ENCODE measurements at regions not wholly inside any gene's neighbourhood (a gene's known extent, or its start where the extent isn't known, plus 50 kb on each side); places are given as distances from the start of the nearest gene placed in this dataset.
"Not testable (repeated sequence)": the region's sequence is repeated elsewhere in the genome, so short reads cannot be mapped to it uniquely, and the experiment has no call there.

GRCh38 chr7:84911077-84911476, 275.8 kb downstream of the SEMA3D start:
- no peak for DNase-seq
- ATAC-seq (replicated peaks in 1 of 2) = no peak
- no peaks in the 10 kb centered on the region for H3K4me1 Mint-ChIP-seq (ENCODE audit: low read depth)
- no peaks in the 10 kb centered on the region for H3K36me3 Mint-ChIP-seq (ENCODE audit: insufficient read depth in 2 of 2)
- H3K27me3 Mint-ChIP-seq (ENCODE audit: low read depth) = no peaks in the 10 kb centered on the region
- H3K9me3 Mint-ChIP-seq = no peaks in the 10 kb centered on the region
- H3K4me3 Mint-ChIP-seq = no peak overlapping the region
- H3K27ac Mint-ChIP-seq = no peak overlapping the region

GRCh38 chr7:84910322-84910721, 276.5 kb downstream of the SEMA3D start:
- H3K27ac Mint-ChIP-seq; ATAC-seq (replicated peaks in 1 of 2); DNase-seq; H3K27me3 Mint-ChIP-seq (ENCODE audit: low read depth); H3K36me3 Mint-ChIP-seq (ENCODE audit: insufficient read depth in 2 of 2); H3K9me3 Mint-ChIP-seq; H3K4me3 Mint-ChIP-seq; H3K4me1 Mint-ChIP-seq (ENCODE audit: low read depth): not testable (repeated sequence)

GRCh38 chr7:84908196-84908793, 278.6 kb downstream of the SEMA3D start:
- Mint-ChIP-seq H3K9me3 (peaks cover 0 to 2% of the 10 kb centered on the region in 2 donors), H3K27ac (no peak overlapping the region), H3K27me3 (ENCODE audit: low read depth) (no peaks in the 10 kb centered on the region), H3K4me1 (ENCODE audit: low read depth) (no peaks in the 10 kb centered on the region), H3K4me3 (no peak overlapping the region), H3K36me3 (ENCODE audit: insufficient read depth in 2 of 2) (no peaks in the 10 kb centered on the region)
- no peak for ATAC-seq (replicated peaks in 1 of 2)
- no peak for DNase-seq

- Mint-ChIP-seq H3K4me3 (no peak overlapping the region), H3K4me1 (ENCODE audit: low read depth) (no peaks in the 10 kb centered on the region), H3K36me3 (ENCODE audit: insufficient read depth in 2 of 2) (no peaks in the 10 kb centered on the region), H3K27me3 (ENCODE audit: low read depth) (no peaks in the 10 kb centered on the region), H3K27ac (no peak overlapping the region), H3K9me3 (peaks cover 1 to 6% of the 10 kb centered on the region in 2 donors)
- ATAC-seq (replicated peaks in 1 of 2) (no peak), DNase-seq (no peak)
Measured at GRCh38 chr7:84906889-84907288, 280.0 kb downstream of the SEMA3D start.

- no peaks in the 10 kb centered on the region for H3K36me3 Mint-ChIP-seq (ENCODE audit: insufficient read depth in 2 of 2)
- no peak overlapping the region for H3K27ac Mint-ChIP-seq
- H3K4me1 Mint-ChIP-seq (ENCODE audit: low read depth) = no peaks in the 10 kb centered on the region
- H3K9me3 Mint-ChIP-seq = peaks cover 1 to 6% of the 10 kb centered on the region in 2 donors
- no peaks in the 10 kb centered on the region for H3K27me3 Mint-ChIP-seq (ENCODE audit: low read depth)
- DNase-seq (no peak), ATAC-seq (replicated peaks in 1 of 2) (no peak)
- H3K4me3 Mint-ChIP-seq = no peak overlapping the region
Measured at GRCh38 chr7:84904561-84904960, 282.3 kb downstream of the SEMA3D start.

GRCh38 chr7:84901366-84901765, 285.5 kb downstream of the SEMA3D start:
- no peak for ATAC-seq (replicated peaks in 1 of 2)
- no peak overlapping the region for H3K27ac Mint-ChIP-seq
- no peaks in the 10 kb centered on the region for H3K4me1 Mint-ChIP-seq (ENCODE audit: low read depth)
- no peak for DNase-seq
- no peaks in the 10 kb centered on the region for H3K27me3 Mint-ChIP-seq (ENCODE audit: low read depth)
- H3K9me3 Mint-ChIP-seq = peaks cover 1 to 6% of the 10 kb centered on the region in 2 donors
- H3K36me3 Mint-ChIP-seq (ENCODE audit: insufficient read depth in 2 of 2) = no peaks in the 10 kb centered on the region
- H3K4me3 Mint-ChIP-seq = no peak overlapping the region

GRCh38 chr7:84900215-84900614, 286.6 kb downstream of the SEMA3D start:
- Mint-ChIP-seq H3K36me3 (ENCODE audit: insufficient read depth in 2 of 2) (no peaks in the 10 kb centered on the region), H3K27ac (no peak overlapping the region), H3K27me3 (ENCODE audit: low read depth) (no peaks in the 10 kb centered on the region), H3K4me1 (ENCODE audit: low read depth) (no peaks in the 10 kb centered on the region), H3K4me3 (no peak overlapping the region), H3K9me3 (peaks cover 1 to 6% of the 10 kb centered on the region in 2 donors)
- ATAC-seq (replicated peaks in 1 of 2) = no peak
- DNase-seq = no peak

- Mint-ChIP-seq H3K9me3 (peaks cover 0 to 2% of the 10 kb centered on the region in 2 donors), H3K4me1 (ENCODE audit: low read depth) (no peaks in the 10 kb centered on the region), H3K36me3 (ENCODE audit: insufficient read depth in 2 of 2) (no peaks in the 10 kb centered on the region), H3K27me3 (ENCODE audit: low read depth) (no peaks in the 10 kb centered on the region), H3K27ac (no peak overlapping the region), H3K4me3 (no peak overlapping the region)
- DNase-seq (no peak), ATAC-seq (replicated peaks in 1 of 2) (no peak)
Measured at GRCh38 chr7:84895563-84895962, 291.3 kb downstream of the SEMA3D start.

GRCh38 chr7:84883570-84883969, 303.3 kb downstream of the SEMA3D start:
- not testable (repeated sequence) for H3K36me3 Mint-ChIP-seq (ENCODE audit: insufficient read depth in 2 of 2); H3K4me3 Mint-ChIP-seq; ATAC-seq (replicated peaks in 1 of 2); DNase-seq; H3K4me1 Mint-ChIP-seq (ENCODE audit: low read depth); H3K27ac Mint-ChIP-seq; H3K27me3 Mint-ChIP-seq (ENCODE audit: low read depth)
- peaks cover 3 to 14% of the 10 kb centered on the region in 2 donors for H3K9me3 Mint-ChIP-seq

GRCh38 chr7:84880326-84880997, 306.4 kb downstream of the SEMA3D start:
- DNase-seq; H3K4me3 Mint-ChIP-seq; H3K36me3 Mint-ChIP-seq (ENCODE audit: insufficient read depth in 2 of 2); H3K9me3 Mint-ChIP-seq; H3K4me1 Mint-ChIP-seq (ENCODE audit: low read depth); ATAC-seq (replicated peaks in 1 of 2); H3K27me3 Mint-ChIP-seq (ENCODE audit: low read depth); H3K27ac Mint-ChIP-seq: not testable (repeated sequence)

- H3K36me3 Mint-ChIP-seq (ENCODE audit: insufficient read depth in 2 of 2) = no peaks in the 10 kb centered on the region
- no peak overlapping the region for H3K27ac Mint-ChIP-seq
- H3K4me3 Mint-ChIP-seq = no peak overlapping the region
- no peaks in the 10 kb centered on the region for H3K27me3 Mint-ChIP-seq (ENCODE audit: low read depth)
- ATAC-seq (replicated peaks in 1 of 2) (no peak), DNase-seq (no peak)
- H3K9me3 Mint-ChIP-seq = peaks cover 3 to 7% of the 10 kb centered on the region in 2 donors
- no peaks in the 10 kb centered on the region for H3K4me1 Mint-ChIP-seq (ENCODE audit: low read depth)
Measured at GRCh38 chr7:84879570-84880325, 307.1 kb downstream of the SEMA3D start.

- Mint-ChIP-seq H3K9me3 (peaks cover 2 to 3% of the 10 kb centered on the region in 2 donors), H3K4me3 (no peak overlapping the region), H3K27me3 (ENCODE audit: low read depth) (no peaks in the 10 kb centered on the region), H3K4me1 (ENCODE audit: low read depth) (no peaks in the 10 kb centered on the region), H3K36me3 (ENCODE audit: insufficient read depth in 2 of 2) (no peaks in the 10 kb centered on the region), H3K27ac (no peak overlapping the region)
- DNase-seq (no peak), ATAC-seq (replicated peaks in 1 of 2) (no peak)
Measured at GRCh38 chr7:84877943-84878570, 308.8 kb downstream of the SEMA3D start.
